Activated CD8-positive, alpha-beta memory T cell treated with anti-CD3 and anti-CD28 coated beads for 36 hours (primary cell): ENCODE measurements at regions not wholly inside any gene's neighbourhood (a gene's known extent, or its start where the extent isn't known, plus 50 kb on each side); places are given as distances from the start of the nearest gene placed in this dataset.

Source experiments
- CTCF ChIA-PET: fragments of 350-600 bp; sonication (Branson Sonifier 250); formaldehyde crosslinking; loops from one replicate; lab custom pipeline; 2021; ENCODE audit warnings: antibody characterized with exemption; lab: Charles Lee
- POLR2A ChIA-PET: fragments of 350-600 bp; sonication (Branson Sonifier 250); formaldehyde crosslinking; loops from one replicate; lab custom pipeline; 2021; ENCODE audit warnings: antibody characterized with exemption; lab: Charles Lee

DNA sequence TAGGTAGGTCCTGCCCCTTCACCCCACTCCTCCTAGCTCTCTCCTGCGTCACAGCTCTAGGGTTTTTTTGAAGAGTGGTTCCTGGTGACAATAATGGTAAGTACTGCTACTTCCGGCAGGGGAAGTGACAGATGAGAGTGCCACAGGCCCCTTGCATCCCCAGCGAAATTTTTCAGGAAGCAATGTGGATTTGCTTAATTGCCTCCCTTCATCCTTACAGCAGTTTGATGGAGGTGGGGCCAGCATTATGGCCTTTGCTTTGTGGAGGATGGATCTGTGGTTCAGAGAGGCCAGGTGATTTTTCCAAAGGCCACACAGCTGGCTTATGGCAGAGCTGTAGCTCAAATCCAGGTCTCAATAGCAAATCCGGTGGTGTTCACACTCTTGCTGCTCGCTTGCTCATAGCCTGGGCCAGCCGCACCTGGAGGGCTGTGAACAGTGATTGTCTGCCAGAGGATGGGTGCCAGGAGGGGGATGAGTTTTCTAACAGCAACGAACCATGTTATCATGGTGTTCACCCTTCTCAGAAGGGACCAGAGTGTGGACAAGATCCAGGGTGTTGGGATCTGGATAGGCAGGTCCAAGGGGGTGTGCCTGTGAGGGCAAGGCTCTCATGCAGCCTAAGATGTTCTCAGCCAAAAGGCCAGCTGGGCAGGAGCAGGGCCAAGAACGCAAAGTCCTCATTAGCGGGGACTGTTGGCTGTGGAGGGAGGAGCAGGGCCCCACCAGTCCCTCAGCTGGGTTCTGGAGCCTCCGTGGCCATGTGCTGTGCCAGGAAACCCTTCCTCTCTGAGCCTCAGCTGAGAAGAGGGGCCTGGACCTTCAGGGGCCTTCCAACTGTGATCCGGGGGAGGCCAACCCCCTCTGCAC is 89.0 kb downstream of the EMX2 start:
- ChIA-PET CTCF (no interaction called here), POLR2A (no interaction called here)

- ChIA-PET POLR2A (no interaction called here), CTCF (no interaction called here)
Observed at GRCh38 chr10:117632406-117632805, 89.9 kb downstream of the EMX2 start.

DNA sequence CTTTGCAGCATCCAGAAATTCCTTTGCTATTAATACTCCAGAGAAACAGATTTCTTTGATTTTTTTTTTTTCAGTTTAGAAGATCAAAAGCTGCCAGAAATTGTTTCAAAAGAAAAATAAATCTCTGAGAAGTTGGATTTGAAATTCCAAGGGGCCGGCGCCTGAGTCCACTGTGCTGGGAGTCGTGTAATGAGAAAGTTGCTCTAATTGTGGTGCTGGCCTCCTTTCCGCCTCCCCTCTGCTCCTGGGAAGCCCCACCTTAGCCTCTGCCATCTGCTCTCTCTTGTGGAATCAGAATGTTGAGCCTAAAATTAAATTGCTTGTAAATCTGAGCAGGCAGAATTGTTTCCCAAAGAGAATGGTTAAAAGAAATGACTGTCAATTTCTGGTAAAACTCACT is 93.3 kb downstream of the EMX2 start:
- ChIA-PET POLR2A (no interaction called here), CTCF (no interaction called here)

GRCh38 chr10:117638200-117638599 is 95.7 kb downstream of the EMX2 start:
- POLR2A ChIA-PET = no interaction called here
- CTCF ChIA-PET = no interaction called here

- CTCF ChIA-PET = no interaction called here
- POLR2A ChIA-PET = no interaction called here
Observed at GRCh38 chr10:117638664-117639200, 96.2 kb downstream of the EMX2 start.

GRCh38 chr10:117640406-117640805 is 97.9 kb downstream of the EMX2 start:
- ChIA-PET POLR2A (no interaction called here), CTCF (no interaction called here)

GRCh38 chr10:117646718-117647117 is 104.2 kb downstream of the EMX2 start:
- ChIA-PET CTCF (no interaction called here), POLR2A (no interaction called here)

DNA sequence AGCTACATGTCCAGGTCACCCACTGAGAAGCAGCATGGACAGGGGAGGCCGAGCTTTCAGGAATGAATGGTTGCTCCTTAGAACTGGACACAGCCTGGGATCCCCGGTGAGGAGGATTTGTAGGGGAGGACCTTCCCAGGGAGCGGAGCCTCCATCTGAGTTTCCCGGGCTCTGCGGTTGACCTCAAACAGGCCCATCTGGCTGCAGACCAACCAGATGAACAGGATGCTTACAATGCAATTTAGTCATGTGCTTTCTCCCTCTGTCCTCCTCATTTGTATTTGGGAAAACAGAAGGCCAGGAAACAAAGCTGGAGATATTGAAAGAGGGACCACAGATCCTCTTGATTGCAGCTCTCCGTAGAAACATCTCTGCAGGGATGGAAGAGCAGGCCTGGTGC is 104.8 kb downstream of the EMX2 start:
- POLR2A ChIA-PET = no interaction called here

DNA sequence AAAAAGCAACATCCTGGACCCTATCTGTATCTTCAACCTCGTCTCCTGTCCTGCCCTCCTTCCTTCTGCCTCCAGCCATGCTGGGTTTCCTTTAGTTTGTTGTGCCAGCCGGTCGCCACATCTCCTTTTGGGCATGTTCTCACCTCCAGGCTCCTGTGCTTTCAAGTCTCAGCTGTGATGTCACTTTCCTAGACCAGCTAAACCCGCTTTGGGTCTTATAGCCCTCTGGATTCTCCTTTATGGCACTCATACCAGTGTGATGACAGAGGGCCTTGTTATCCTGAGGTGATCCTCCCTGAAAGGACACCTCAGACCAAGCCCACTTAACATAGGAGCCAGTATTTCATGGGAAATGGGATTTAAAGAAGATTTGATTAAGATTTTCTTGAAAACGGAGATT is 108.6 kb downstream of the EMX2 start:
- POLR2A ChIA-PET = no interaction called here
- CTCF ChIA-PET = no interaction called here

More for the DNA sequence above, 104.8 kb downstream of the EMX2 start:
- CTCF ChIA-PET = no interaction called here

DNA sequence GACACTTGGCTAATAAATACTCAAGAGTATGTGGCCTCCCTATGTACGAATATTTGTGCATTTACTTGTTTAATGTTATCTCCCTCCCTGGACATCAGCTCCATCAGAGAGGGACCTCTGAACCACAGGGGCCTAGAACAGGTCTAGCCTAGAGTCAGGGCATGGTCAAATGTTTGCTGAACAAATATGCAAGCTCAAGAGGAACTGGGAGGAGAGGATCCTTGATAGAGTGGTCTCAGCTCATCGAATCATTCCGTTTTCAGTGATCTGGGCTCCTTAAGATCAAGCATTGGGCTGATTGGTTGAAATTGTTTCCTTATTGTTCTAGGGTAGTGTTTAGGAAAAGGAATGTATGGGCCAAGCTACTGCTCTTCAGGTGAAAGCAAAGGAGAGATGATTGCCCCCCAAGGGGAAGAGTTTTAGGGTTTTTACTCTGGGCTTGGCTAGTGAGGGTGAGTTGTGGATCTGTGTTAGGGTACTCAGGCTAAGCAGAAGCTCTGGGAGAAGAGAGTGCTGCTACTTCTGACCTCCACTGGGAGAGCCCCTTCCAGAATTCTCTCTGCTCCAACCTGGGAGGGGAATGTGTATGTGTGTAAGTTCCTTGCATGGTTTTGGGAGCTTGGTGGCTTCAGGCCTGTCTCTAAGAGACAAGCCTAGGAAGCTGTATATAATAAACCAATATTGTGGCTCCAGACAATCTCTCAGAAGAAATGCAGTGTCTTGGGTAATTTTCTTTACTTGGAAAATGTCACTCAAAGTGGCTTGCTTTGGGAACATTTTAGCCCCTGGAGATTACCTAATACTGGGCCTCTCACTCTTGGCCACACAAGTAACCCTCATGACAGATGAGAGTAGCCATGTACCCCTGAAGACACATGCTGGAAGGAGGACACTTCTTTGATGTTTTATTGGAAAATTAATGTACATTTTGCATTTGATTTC is 110.0 kb downstream of the EMX2 start:
- CTCF ChIA-PET = no interaction called here
- POLR2A ChIA-PET = interaction anchor here (1.2 kb wide), 1 partner anchor 680 kb away, joined by 17 read pairs; no protein-coding TSS in a partner anchor

GRCh38 chr10:117653170-117653515 is 110.6 kb downstream of the EMX2 start:
- POLR2A ChIA-PET = interaction anchor here (1.2 kb wide), 1 partner anchor 679 kb away, joined by 17 read pairs; no protein-coding TSS in a partner anchor
- CTCF ChIA-PET = no interaction called here

- ChIA-PET CTCF (no interaction called here), POLR2A (no interaction called here)
Observed at GRCh38 chr10:117654105-117654504, 111.6 kb downstream of the EMX2 start.

DNA sequence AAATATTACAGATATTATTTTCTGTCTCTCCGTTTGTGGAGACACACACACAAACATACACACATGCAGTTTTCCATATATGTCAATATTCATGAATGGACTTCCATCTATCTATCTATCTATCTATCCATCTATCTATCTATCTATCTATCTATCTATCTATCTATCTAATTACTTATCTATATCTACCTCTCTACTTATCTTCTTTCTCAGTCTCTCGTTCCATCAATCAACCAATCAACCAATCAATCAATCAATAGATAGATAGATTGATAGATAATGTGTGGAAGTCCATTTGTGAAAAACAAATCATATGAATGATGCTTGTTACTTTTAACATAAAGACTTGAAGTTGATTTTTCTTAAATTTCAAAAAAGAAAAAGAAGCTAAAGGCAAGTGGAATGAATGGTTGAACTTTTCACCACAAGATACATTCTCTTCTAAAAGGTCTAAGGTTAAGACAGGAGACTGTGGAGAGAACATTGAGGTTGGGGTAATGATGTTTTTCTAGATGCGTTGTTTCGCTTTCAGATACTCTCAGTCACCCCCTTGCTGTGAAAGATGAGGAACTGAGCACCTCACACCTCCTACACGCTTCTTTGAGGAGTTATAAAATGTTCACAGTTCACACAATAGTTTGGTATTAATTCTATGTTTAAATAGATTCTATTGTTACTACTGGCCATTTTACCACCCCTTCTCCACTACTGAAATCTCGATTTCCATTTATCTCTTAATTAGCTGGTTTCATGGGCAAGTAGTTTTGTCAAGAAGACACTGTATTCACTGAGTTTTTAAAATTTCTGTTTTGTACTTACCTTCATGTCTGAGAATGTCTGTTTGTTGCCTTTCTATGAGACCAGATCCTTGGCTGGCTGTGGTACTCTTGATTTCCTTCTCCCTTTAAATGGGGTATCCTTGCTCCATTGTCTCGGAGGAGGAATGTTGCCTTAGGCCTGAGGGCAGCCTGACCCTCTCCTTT is 114.1 kb downstream of the EMX2 start:
- CTCF ChIA-PET = interaction anchor here (0.6 kb wide), 1 partner anchor 127 kb away, joined by 4 read pairs; no protein-coding TSS in a partner anchor

DNA sequence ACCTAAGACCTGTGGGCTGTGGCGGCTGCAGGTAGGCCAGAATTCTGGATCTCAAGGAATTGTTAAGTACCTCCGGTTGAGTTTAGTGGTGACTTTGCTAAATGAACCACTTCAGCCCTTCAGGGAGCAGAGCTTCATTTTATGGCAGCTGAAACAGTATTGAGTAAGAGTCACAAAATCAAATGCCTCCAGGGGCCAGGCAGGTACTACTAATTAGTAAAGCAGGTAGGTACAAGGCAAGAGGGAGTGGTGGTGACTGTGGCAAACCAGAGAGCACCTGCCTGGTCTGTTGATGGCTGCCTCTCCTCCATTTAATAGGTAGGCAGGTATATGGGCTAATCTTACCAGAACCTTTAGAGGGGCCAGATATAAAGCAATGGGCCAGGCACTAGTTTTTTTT is 118.8 kb downstream of the EMX2 start:
- CTCF ChIA-PET = no interaction called here
- POLR2A ChIA-PET = no interaction called here

More for the DNA sequence above, 114.1 kb downstream of the EMX2 start:
- POLR2A ChIA-PET = no interaction called here

DNA sequence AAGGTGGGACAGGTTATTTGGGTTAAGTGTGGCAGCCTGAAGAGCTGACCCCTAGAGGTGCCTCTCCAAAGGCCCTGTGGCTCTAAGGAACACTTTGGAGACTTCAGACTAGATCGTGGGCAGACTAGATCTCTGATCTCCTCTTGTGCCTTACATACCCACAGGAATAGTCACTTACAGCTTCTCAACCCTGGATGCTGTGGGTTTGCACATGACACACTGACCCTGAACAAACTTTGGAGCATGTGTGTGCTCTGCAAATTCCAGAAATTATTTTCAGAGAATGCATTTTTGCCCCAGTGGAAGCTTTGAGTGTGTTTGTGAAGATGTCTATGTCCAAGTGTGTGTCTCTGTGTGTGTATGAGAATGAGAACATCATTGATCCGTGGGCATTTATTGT is 119.6 kb downstream of the EMX2 start:
- CTCF ChIA-PET = no interaction called here
- POLR2A ChIA-PET = no interaction called here

GRCh38 chr10:117662751-117663540 is 120.4 kb downstream of the EMX2 start:
- CTCF ChIA-PET = interaction anchor here (0.6 kb wide), 1 partner anchor 848 kb away, joined by 3 read pairs; no protein-coding TSS in a partner anchor

GRCh38 chr10:117663750-117664149 is 121.2 kb downstream of the EMX2 start:
- ChIA-PET POLR2A (no interaction called here), CTCF (no interaction called here)

More at GRCh38 chr10:117662751-117663540, 120.4 kb downstream of the EMX2 start:
- POLR2A ChIA-PET = no interaction called here

DNA sequence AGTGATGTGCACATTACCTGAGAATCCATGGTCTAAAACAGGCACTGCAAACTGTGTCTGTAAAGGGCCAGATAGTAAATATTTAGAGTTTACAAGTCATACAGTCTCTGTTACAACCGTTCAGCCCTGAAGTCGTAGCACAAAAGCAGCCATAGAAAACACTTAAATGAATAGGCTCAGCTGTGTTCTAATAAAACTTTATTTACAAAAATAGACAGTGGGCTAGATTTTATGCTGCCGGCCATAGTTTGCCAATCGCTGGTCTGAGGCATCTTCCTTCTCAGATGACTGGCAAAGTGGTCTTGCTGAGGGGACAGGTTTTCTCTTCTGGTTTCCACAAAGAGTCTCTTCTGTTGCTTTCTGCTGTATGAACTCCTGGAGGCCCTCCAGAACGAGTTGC is 121.7 kb downstream of the EMX2 start:
- ChIA-PET POLR2A (no interaction called here), CTCF (no interaction called here)
